SU-DHL-6 (cell line): ENCODE measurements at regions not wholly inside any gene's neighbourhood (a gene's known extent, or its start where the extent isn't known, plus 50 kb on each side); places are given as distances from the start of the nearest gene placed in this dataset.

Experiments used
- H2AFZ ChIP-seq: fragments of 200-600 bp; sonication (generic); 2 replicates; pipeline ENCODE4 v1.6.1; 2014; ENCODE audit warnings: low read depth, mild to moderate bottlenecking, moderate library complexity, mixed read lengths, antibody characterized with exemption, low read length; ENCODE audit not compliant: severe bottlenecking
- H3F3A ChIP-seq: fragments of 200-600 bp; shearing (Covaris generic); 2 replicates; pipeline ENCODE4 v1.6.0; 2016; ENCODE audit warnings: antibody characterized with exemption, mild to moderate bottlenecking; ENCODE audit not compliant: insufficient read depth
- H3K27ac ChIP-seq: fragments of 200-600 bp; sonication (generic); 2 replicates; pipeline ENCODE4 v1.5.1; 2016; ENCODE audit warnings: low read depth, mild to moderate bottlenecking, low read length, moderate library complexity, mixed read lengths
- H3K27me3 ChIP-seq: fragments of 200-600 bp; sonication (generic), shearing (Covaris generic); 2 replicates; pipeline ENCODE4 v1.6.0; 2014; ENCODE audit warnings: mild to moderate bottlenecking, low read length
- H3K36me3 ChIP-seq: fragments of 200-600 bp; sonication (generic); 2 replicates; pipeline ENCODE4 v1.6.1; 2014; ENCODE audit warnings: mild to moderate bottlenecking, low read length, mixed read lengths
- H3K4me2 ChIP-seq: fragments of 300-600, 200-600 bp; shearing (Covaris generic), sonication (generic); 2 replicates; pipeline ENCODE4 v1.6.0; 2014; ENCODE audit warnings: low read length, low read depth, mild to moderate bottlenecking; ENCODE audit not compliant: poor library complexity, severe bottlenecking
- H3K4me3 ChIP-seq: fragments of 200-600 bp; sonication (generic); 2 replicates; pipeline ENCODE4 v1.5.1; 2014; ENCODE audit warnings: antibody characterized with exemption, low read length, mild to moderate bottlenecking, mixed read lengths; ENCODE audit not compliant: insufficient read depth, poor library complexity, severe bottlenecking
- H3K79me2 ChIP-seq: fragments of 200-600 bp; sonication (generic); 2 replicates; pipeline ENCODE4 v1.6.1; 2014; ENCODE audit warnings: mild to moderate bottlenecking, low read length, moderate library complexity; ENCODE audit not compliant: insufficient read depth
- H3K9ac ChIP-seq: fragments of 200-600 bp; sonication (generic); 2 replicates; pipeline ENCODE4 v1.7.0; 2014; ENCODE audit warnings: mild to moderate bottlenecking, low read length
- H3K9me2 ChIP-seq: fragments of 200-600 bp; sonication (generic); replicated peaks from 2 replicates; pipeline ENCODE4 v1.6.1; 2014; ENCODE audit warnings: low read length; ENCODE audit not compliant: insufficient read depth
- H3K9me3 ChIP-seq: fragments of 200-600 bp; sonication (generic); 2 replicates; pipeline ENCODE4 v1.6.1; 2014; ENCODE audit warnings: low read length, mixed read lengths; ENCODE audit not compliant: insufficient read depth
- H4K20me1 ChIP-seq: fragments of 200-600 bp; sonication (generic); 2 replicates; pipeline ENCODE4 v1.6.1; 2014; ENCODE audit warnings: low read depth, mild to moderate bottlenecking, antibody characterized with exemption, low read length, moderate library complexity, mixed read lengths
- EZH2phosphoT487 ChIP-seq: fragments of 200-600 bp; sonication (generic), shearing (Covaris generic); conservative IDR thresholded peaks from 2 replicates; pipeline ENCODE4 v1.6.1; 2018; ENCODE audit warnings: mild to moderate bottlenecking, antibody characterized with exemption, low read length, moderate library complexity, mixed read lengths
- TF ChIP-seq, protein P1 (sequence below): fragments of 200-600 bp; sonication (generic); IDR thresholded peaks from one replicate; pipeline ENCODE4 v1.5.1; 2017; ENCODE audit warnings: antibody characterized with exemption, mild to moderate bottlenecking, low read length, moderate library complexity; ENCODE audit not compliant: insufficient read depth, poor library complexity, severe bottlenecking

DNA sequence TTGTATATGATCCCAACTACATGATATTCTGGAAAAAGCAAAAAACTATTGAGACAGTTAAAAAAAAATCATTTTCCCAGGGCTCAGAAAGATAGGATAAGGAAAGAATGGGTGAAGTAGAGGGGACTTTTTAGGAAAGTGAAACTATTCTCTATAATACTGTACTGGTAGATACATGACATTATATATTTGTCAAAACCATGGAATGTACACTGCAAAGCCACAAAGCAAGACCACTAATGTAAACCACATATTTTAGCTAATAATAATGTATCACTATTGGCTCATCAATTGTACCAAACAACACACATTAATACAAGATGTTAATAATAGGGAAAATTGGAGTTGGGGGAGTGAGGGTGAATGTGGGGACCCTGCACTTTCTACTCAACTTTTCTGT, 182.6 kb downstream of the EFNB2 start:
- Histone ChIP-seq H2AFZ (no peak overlapping the region), H3K27me3 (no peaks in the 10 kb centered on the region), H3F3A (no peaks in the 10 kb centered on the region), H3K4me2 (no peak overlapping the region), H3K27ac (no peak overlapping the region), H3K4me3 (no peak overlapping the region), H3K79me2 (no peaks in the 10 kb centered on the region), H3K9me2 (no peaks in the 10 kb centered on the region), H3K9me3 (no peaks in the 10 kb centered on the region), H3K36me3 (no peaks in the 10 kb centered on the region), H3K9ac (no peak overlapping the region), H4K20me1 (no peaks in the 10 kb centered on the region)
- TF ChIP-seq, protein P1, sequence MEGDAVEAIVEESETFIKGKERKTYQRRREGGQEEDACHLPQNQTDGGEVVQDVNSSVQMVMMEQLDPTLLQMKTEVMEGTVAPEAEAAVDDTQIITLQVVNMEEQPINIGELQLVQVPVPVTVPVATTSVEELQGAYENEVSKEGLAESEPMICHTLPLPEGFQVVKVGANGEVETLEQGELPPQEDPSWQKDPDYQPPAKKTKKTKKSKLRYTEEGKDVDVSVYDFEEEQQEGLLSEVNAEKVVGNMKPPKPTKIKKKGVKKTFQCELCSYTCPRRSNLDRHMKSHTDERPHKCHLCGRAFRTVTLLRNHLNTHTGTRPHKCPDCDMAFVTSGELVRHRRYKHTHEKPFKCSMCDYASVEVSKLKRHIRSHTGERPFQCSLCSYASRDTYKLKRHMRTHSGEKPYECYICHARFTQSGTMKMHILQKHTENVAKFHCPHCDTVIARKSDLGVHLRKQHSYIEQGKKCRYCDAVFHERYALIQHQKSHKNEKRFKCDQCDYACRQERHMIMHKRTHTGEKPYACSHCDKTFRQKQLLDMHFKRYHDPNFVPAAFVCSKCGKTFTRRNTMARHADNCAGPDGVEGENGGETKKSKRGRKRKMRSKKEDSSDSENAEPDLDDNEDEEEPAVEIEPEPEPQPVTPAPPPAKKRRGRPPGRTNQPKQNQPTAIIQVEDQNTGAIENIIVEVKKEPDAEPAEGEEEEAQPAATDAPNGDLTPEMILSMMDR, result no peak
- TF ChIP-seq EZH2phosphoT487, result no peak

DNA sequence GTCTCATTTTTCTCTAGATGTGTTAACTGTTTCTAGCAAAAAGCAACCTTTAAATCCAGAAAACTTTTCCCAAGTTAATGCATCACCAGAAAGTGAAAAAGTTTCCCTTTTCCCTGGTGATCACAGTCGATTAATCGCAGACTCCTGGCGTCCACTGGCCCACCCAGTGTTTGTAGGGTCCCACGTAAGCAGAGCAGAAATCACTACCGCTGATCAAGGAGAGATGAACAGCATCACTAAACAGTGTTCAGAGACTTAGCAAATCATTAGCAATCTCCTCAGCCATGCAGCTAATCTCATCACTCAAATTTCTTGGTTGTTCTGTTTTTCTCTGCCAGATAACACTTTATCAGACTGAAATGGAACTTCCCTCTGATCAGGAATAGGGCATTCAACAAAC, 184.2 kb downstream of the EFNB2 start:
- Histone ChIP-seq H3K9ac (no peak overlapping the region), H3K36me3 (no peaks in the 10 kb centered on the region), H3F3A (no peaks in the 10 kb centered on the region), H3K27ac (no peak overlapping the region), H3K27me3 (no peaks in the 10 kb centered on the region), H4K20me1 (no peaks in the 10 kb centered on the region), H3K79me2 (no peaks in the 10 kb centered on the region), H3K9me2 (no peaks in the 10 kb centered on the region), H2AFZ (no peak overlapping the region), H3K9me3 (no peaks in the 10 kb centered on the region), H3K4me3 (no peak overlapping the region), H3K4me2 (no peak overlapping the region)
- no peak for TF ChIP-seq EZH2phosphoT487
- TF ChIP-seq, protein P1, result no peak

DNA sequence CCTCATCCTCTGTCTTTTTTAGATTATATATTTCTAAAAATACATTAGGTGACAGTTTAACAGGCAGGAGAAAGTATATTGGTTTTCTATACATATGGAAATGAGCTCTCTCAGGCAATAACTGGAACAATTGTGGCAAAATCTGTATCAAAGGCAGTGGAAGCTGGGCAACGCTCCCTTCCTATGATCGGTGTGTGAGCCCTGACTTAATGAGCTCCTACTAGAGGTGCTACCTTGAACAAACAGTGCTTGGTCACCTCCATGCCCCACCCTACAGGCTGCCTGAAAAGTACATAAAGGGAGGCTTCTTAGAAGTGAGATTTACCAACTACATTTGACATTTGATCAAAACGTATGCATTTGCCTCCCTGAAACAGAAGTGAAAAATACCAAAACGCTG, 185.3 kb downstream of the EFNB2 start:
- no peaks in the 10 kb centered on the region for H3K27me3 ChIP-seq
- H3K9ac ChIP-seq, result no peak overlapping the region
- no peaks in the 10 kb centered on the region for H4K20me1 ChIP-seq
- H3K36me3 ChIP-seq, result no peaks in the 10 kb centered on the region
- H2AFZ ChIP-seq, result no peak overlapping the region
- no peaks in the 10 kb centered on the region for H3K9me3 ChIP-seq
- no peaks in the 10 kb centered on the region for H3K9me2 ChIP-seq
- no peak overlapping the region for H3K27ac ChIP-seq
- H3F3A ChIP-seq, result no peaks in the 10 kb centered on the region
- TF ChIP-seq EZH2phosphoT487, result no peak
- TF ChIP-seq, protein P1, result no peak
- no peaks in the 10 kb centered on the region for H3K79me2 ChIP-seq
- no peak overlapping the region for H3K4me3 ChIP-seq
- H3K4me2 ChIP-seq, result no peak overlapping the region
